T47D (cell line): ENCODE measurements at regions not wholly inside any gene's neighbourhood (a gene's known extent, or its start where the extent isn't known, plus 50 kb on each side); places are given as distances from the start of the nearest gene placed in this dataset.
"Not testable (repeated sequence)": the region's sequence is repeated elsewhere in the genome, so short reads cannot be mapped to it uniquely, and the experiment has no call there.

Experiments
- DNase-seq, 2 experiments: peaks; one replicate each; pipeline versions ENCODE4 v3.0.0 to v3.0.0-alpha.2; 2011 to 2012; ENCODE audit warnings: low read depth in 1 of 2, low spot score in 1 of 2
- JUND ChIP-seq: IDR thresholded peaks from 2 replicates; pipeline ENCODE4 v1.6.1; 2012; ENCODE audit warnings: low read depth
- in situ Hi-C: cut with HindIII; loops from 2 replicates; pipeline ENCODE4 v1.10.0; 2016; ENCODE audit warnings: low sequenced_read_pairs, low pct_unique_long_range_greater_than_20kb

- no peak for DNase-seq
- TF ChIP-seq JUND, result no peak
- in situ Hi-C loops, result no loop called here
Observed at GRCh38 chr1:173303984-173304383, 96.9 kb upstream of the TNFSF4 start.

DNA sequence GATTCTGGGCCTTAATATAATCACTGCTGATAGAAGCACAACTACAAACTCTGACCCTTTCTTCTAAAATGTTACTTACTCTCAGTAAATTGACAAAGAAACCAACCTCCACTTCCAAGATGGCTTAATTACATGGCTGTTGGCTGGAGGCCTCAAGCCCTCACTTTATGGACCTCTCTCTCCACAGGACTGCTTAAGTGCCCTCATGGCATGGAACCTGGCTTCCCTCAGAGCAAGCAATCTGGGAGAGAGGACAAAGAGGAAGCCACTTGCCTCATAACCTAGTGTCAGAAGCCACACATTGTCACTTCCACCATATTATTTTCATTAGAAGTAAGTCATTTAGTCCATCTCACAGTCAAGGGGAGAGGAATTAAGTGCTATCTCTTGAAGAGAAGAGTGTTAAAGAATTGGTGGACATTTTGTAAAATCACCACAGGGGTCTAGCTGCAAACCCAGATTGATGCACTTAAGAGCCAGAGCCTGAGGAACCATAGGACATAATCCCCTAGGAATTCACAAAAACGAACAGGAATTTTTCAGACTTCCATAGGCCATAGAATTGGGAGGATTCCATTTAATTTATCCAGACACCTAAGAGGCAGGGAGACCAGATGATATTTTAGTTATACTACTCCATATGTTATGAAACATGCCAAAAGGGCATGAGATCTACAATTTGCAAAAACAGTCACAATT, 97.5 kb upstream of the TNFSF4 start:
- in situ Hi-C loops, result no loop called here
- TF ChIP-seq JUND, result no peak

GRCh38 chr1:173307845-173308244, 100.7 kb upstream of the TNFSF4 start:
- in situ Hi-C loops, result no loop called here
- no peak for DNase-seq
- TF ChIP-seq JUND, result no peak

More for the DNA sequence above, 97.5 kb upstream of the TNFSF4 start:
- DNase-seq, result no peak

DNA sequence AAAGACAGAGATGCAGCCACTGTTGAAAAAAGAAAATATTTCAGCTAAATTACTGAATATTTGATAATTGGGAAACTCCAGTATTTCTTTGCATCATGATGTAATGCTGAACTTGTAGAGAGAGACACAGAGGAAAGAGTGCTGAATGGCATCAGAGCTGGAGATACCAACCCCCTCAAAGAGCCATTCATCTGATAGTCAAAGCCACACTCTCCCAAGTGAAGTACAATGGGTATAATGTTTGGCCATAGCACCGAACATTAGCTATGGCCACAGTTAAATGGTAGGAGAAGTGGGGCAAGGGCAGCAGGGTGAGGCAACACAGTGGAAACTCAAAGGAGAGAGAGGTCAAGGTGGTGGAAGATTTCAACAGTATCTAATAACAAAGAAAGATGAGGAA, 107.5 kb upstream of the TNFSF4 start:
- no peak for TF ChIP-seq JUND
- no peak for DNase-seq
- in situ Hi-C loops, result no loop called here

GRCh38 chr1:173315296-173315695, 108.2 kb upstream of the TNFSF4 start:
- in situ Hi-C loops, result no loop called here
- DNase-seq, result no peak

GRCh38 chr1:173318788-173319187, 111.7 kb upstream of the TNFSF4 start:
- in situ Hi-C loops, result no loop called here
- no peak for DNase-seq
- no peak for TF ChIP-seq JUND

More at GRCh38 chr1:173315296-173315695, 108.2 kb upstream of the TNFSF4 start:
- no peak for TF ChIP-seq JUND

- not testable (repeated sequence) for DNase-seq
Observed at GRCh38 chr1:173324352-173324751, 117.2 kb upstream of the TNFSF4 start.

GRCh38 chr1:173327987-173328386, 120.9 kb upstream of the TNFSF4 start:
- in situ Hi-C loops, DNase-seq: not testable (repeated sequence)

More at GRCh38 chr1:173324352-173324751, 117.2 kb upstream of the TNFSF4 start:
- in situ Hi-C loops, result not testable (repeated sequence)

DNA sequence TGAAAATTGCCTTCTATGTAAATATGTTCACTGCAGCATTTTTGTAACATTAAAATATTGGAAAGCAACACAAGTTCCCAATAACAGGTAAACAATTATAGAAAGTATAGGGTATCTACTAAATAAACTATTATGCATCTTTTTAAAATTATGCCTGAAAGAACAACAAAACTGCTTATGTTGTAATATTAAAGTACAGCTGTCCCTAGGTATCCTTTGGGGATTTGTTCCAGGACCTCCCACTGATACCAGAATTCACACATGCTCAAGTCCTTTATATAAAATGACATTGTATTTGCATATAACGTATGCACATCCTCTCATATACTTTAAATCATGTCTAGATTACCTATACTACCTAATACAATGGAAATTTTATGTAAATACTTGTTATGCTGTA, 121.8 kb upstream of the TNFSF4 start:
- DNase-seq, result no peak
- no peak for TF ChIP-seq JUND
- in situ Hi-C loops, result no loop called here

GRCh38 chr1:173329726-173330125, 122.6 kb upstream of the TNFSF4 start:
- no peak for DNase-seq
- in situ Hi-C loops, result no loop called here
- TF ChIP-seq JUND, result no peak

DNA sequence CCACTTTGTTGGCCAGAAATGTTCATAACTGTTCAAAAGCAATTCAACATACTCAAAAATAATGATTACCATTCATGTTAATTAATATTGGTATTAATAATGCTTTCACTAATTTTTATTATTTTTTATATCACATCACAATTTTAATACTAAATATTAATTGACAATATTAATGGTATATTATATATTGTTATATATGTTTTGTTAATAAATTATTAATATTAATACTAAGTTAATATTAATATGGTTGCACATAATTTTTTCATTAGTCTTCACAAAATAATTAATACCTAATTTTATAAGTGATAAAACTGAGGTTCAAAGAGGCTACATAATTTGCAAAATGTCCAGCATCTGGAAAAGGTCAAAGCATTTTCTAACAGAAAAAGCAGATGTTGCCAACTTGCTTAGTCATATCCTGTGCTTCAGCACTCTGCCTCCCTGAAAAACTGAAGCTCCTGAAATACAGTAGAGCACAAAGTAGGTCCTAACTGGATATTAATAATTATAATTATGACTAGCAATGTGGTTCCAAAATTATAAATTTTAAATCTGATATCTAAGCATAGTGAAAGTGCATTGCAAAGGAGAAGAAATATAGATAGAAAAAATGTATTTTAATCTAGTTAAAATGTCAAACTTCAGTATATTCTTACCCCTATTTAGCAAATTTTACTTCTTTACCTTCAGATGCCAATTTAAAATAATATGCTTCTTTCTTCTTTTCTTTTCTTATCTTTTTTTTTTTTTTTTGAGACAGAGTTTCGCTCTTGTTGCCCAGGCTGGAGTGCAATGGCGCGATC, 123.2 kb upstream of the TNFSF4 start:
- no peak for DNase-seq
- in situ Hi-C loops, result no loop called here
- no peak for TF ChIP-seq JUND

GRCh38 chr1:173330952-173331548, 123.9 kb upstream of the TNFSF4 start:
- in situ Hi-C loops, DNase-seq: not testable (repeated sequence)

GRCh38 chr1:173332026-173332425, 124.9 kb upstream of the TNFSF4 start:
- in situ Hi-C loops, result no loop called here
- no peak for DNase-seq
- TF ChIP-seq JUND, result no peak
